HepG2 (cell line): ENCODE measurements at regions not wholly inside any gene's neighbourhood (a gene's known extent, or its start where the extent isn't known, plus 50 kb on each side); places are given as distances from the start of the nearest gene placed in this dataset.

ENCODE experiments used
- ATAC-seq: fragments of 200-7000 bp; cut with Tn5 transposase; 3 replicates; pipeline ENCODE4 v1.9.1; 2020; ENCODE audit warnings: mild to moderate bottlenecking, moderate library complexity
- BruUV-seq: library from RNA; stranded (reverse); fragments of 400-500 nt; replicated peaks from 2 replicates; lab custom pipeline; 2021; lab: Mats Ljungman, UMichigan
- CTCF ChIA-PET: fragments of 300-600 bp; formaldehyde crosslinking; extraction: SDS; loops from one replicate; lab custom pipeline; 2021; ENCODE audit warnings: low total read pairs, inconsistent platforms, low intra/inter-chr PET ratio; lab: Yijun Ruan, JAX
- POLR2A ChIA-PET: fragments of 350-600 bp; sonication (Branson Sonifier 250); formaldehyde crosslinking; loops from one replicate; lab custom pipeline; 2020; ENCODE audit warnings: antibody characterized with exemption, inconsistent platforms; lab: Yijun Ruan, JAX
- DNase-seq: peaks from one replicate; pipeline ENCODE4 v3.0.0-alpha.2; 2015; ENCODE audit warnings: low spot score
- FAIRE-seq: peaks from 3 replicates; lab custom pipeline; 2011; peaks lifted over from hg19 to GRCh38; lab: Jason Lieb, UNC
- H2AFZ ChIP-seq: one replicate; pipeline ENCODE4 v1.6.1; 2011; ENCODE audit warnings: low read length, inconsistent platforms
- H3K27ac ChIP-seq: fragments of 300-600 bp; 3 replicates; pipeline ENCODE4 v1.8.0; 2011; ENCODE audit warnings: mixed run types, mild to moderate bottlenecking, mixed read lengths, low read length, inconsistent platforms; ENCODE audit not compliant: insufficient read depth; ENCODE audit errors: extremely low read length
- H3K27me3 ChIP-seq, 2 experiments: fragments of 200-600 bp in 1 of 2; 2 replicates in 1 of 2; 3 replicates in 1 of 2; pipeline versions ENCODE4 v1.6.0 to v1.8.0; 2011; ENCODE audit warnings: low read length in 2 of 2, mild to moderate bottlenecking in 2 of 2, moderate library complexity in 2 of 2, inconsistent platforms in 1 of 2; ENCODE audit not compliant: insufficient read depth in 2 of 2, control insufficient read depth in 1 of 2
- H3K36me3 ChIP-seq, 2 experiments: fragments of 200-600 bp in 1 of 2; replicated peaks in 1 of 2; 2 replicates in 1 of 2; 3 replicates in 1 of 2; pipeline versions ENCODE4 v1.5.1 to v1.8.0; 2011; ENCODE audit warnings: low read length in 2 of 2, inconsistent platforms in 1 of 2; ENCODE audit not compliant: insufficient read depth in 2 of 2, control insufficient read depth in 1 of 2
- H3K4me1 ChIP-seq: 2 replicates; pipeline ENCODE4 v1.5.1; 2012; ENCODE audit warnings: low read length, inconsistent platforms; ENCODE audit not compliant: insufficient read depth
- H3K4me2 ChIP-seq: 2 replicates; pipeline ENCODE4 v1.6.0; 2011; ENCODE audit warnings: low read depth, low read length, inconsistent platforms
- H3K4me3 ChIP-seq, 3 experiments: fragments of 200-600 bp in 1 of 3; sonication (generic), shearing (Covaris generic) in 1 of 3; replicated peaks in 1 of 3; 2 replicates each; pipeline ENCODE4 v1.5.1; 2011 to 2016; ENCODE audit warnings: low read length in 3 of 3, inconsistent platforms in 2 of 3, low read depth in 2 of 3, mild to moderate bottlenecking in 2 of 3, control low read depth in 1 of 3, mixed read lengths in 1 of 3; ENCODE audit not compliant: insufficient read depth in 1 of 3
- H3K79me2 ChIP-seq: one replicate; pipeline ENCODE4 v1.6.1; 2011; ENCODE audit warnings: low read length, inconsistent platforms; ENCODE audit not compliant: insufficient read depth
- H3K9ac ChIP-seq: 2 replicates; pipeline ENCODE4 v1.6.0; 2011; ENCODE audit warnings: mild to moderate bottlenecking, low read depth, low read length, inconsistent platforms; ENCODE audit not compliant: insufficient read depth
- H3K9me3 ChIP-seq: 2 replicates; pipeline ENCODE4 v1.5.1; 2012; ENCODE audit warnings: mild to moderate bottlenecking, low read length
- H4K20me1 ChIP-seq: 2 replicates; pipeline ENCODE4 v1.6.0; 2011; ENCODE audit warnings: inconsistent platforms, mild to moderate bottlenecking, low read length, moderate library complexity; ENCODE audit not compliant: insufficient read depth
- GFI1 ChIP-seq: sonication (generic); formaldehyde crosslinking; IDR thresholded peaks from 2 replicates; pipeline ENCODE4 v1.5.0; 2020; ENCODE audit warnings: missing genetic modification reagents, mild to moderate bottlenecking, borderline replicate concordance
- ZBTB42 ChIP-seq: sonication (generic); formaldehyde crosslinking; IDR thresholded peaks from 2 replicates; pipeline ENCODE4 v1.5.0; 2020; ENCODE audit warnings: mild to moderate bottlenecking, missing genetic modification reagents
- ZFP82 ChIP-seq: sonication (generic); formaldehyde crosslinking; IDR thresholded peaks from 2 replicates; pipeline ENCODE4 v1.5.1; 2020; ENCODE audit warnings: mild to moderate bottlenecking, missing genetic modification reagents, borderline replicate concordance
- ZNF225 ChIP-seq: sonication (generic); formaldehyde crosslinking; IDR thresholded peaks from 2 replicates; pipeline ENCODE4 v1.4.0; 2020; ENCODE audit warnings: mild to moderate bottlenecking, missing genetic modification reagents
- ZNF550 ChIP-seq: sonication (generic); formaldehyde crosslinking; IDR thresholded peaks from 2 replicates; pipeline ENCODE4 v1.4.0; 2020; ENCODE audit warnings: mild to moderate bottlenecking, missing genetic modification reagents, borderline replicate concordance
- ZSCAN9 ChIP-seq: IDR thresholded peaks from 2 replicates; pipeline ENCODE4 v1.6.1; 2016; ENCODE audit warnings: borderline replicate concordance
- WGBS: methylation state at CpG from one replicate; pipeline ENCODE4 v1.1.6; 2017; ENCODE audit warnings: low lambda C conversion rate; 5-methylcytosine and 5-hydroxymethylcytosine counted together
- in situ Hi-C: cut with HindIII; loops from 2 replicates; pipeline ENCODE4 v1.10.0; 2017; ENCODE audit warnings: low pct_unique_long_range_greater_than_20kb; ENCODE audit not compliant: extremely low pct_ligation_motif_present
- intact Hi-C: fragments of 100-400 bp; cut with micrococcal nuclease; formaldehyde crosslinking; loops from one replicate; pipeline ENCODE4 v1.10.0; 2022; ENCODE audit not compliant: unreplicated experiment
- TF ChIP-seq, protein P1 (sequence below): sonication (generic); formaldehyde crosslinking; conservative IDR thresholded peaks from 2 replicates; pipeline ENCODE4 v1.4.0; 2020; ENCODE audit warnings: missing genetic modification reagents

DNA sequence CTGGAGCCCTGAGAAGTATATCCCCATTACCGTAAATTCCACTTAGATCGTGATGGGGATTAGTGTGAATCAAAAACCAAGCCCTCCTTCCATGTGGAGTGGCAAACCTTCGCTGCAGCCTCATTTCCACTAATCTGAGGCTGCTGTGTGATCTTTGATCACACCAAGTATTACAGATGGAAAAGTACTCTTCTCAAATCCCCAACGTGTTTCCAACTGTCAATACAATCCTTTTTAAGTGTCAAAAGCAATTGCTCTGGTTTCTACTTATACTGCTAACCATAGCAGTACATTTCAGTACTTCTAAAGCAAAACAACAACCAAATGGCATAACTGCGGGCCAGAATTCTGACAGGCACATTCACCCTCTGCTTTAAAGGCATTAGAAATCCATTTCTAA, 307.7 kb upstream of the ADAMTS16 start:
- H3K9me3 ChIP-seq = no peaks in the 10 kb centered on the region
- no peak for DNase-seq
- ChIA-PET CTCF (no interaction called here), POLR2A (no interaction called here)
- intact Hi-C loops = no loop called here
- H4K20me1 ChIP-seq = no peaks in the 10 kb centered on the region
- BruUV-seq = no TSS peak
- no peak for ATAC-seq
- H2AFZ ChIP-seq = no peak overlapping the region
- TF ChIP-seq GFI1 (CRISPR knock-in tag) (no peak), ZFP82 (CRISPR knock-in tag) (no peak), ZNF550 (no peak), ZBTB42 (CRISPR knock-in tag) (no peak)
- H3K27me3 ChIP-seq = no peaks in the 10 kb centered on the region
- WGBS = 15% methylated on average over 5 of the region's 5 CpGs
- no peak overlapping the region for H3K4me2 ChIP-seq
- no peak overlapping the region for H3K4me3 ChIP-seq
- no peaks in the 10 kb centered on the region for H3K4me1 ChIP-seq
- no peaks in the 10 kb centered on the region for H3K36me3 ChIP-seq
- in situ Hi-C loops = no loop called here
- H3K79me2 ChIP-seq = no peaks in the 10 kb centered on the region
- H3K27ac ChIP-seq = no peak overlapping the region
- no peak overlapping the region for H3K9ac ChIP-seq
- FAIRE-seq = no peak

- Histone ChIP-seq H3K4me2 (no peak overlapping the region), H3K9ac (no peak overlapping the region), H3K27ac (no peak overlapping the region), H3K79me2 (no peaks in the 10 kb centered on the region), H3K9me3 (no peaks in the 10 kb centered on the region), H3K36me3 (no peaks in the 10 kb centered on the region), H2AFZ (no peak overlapping the region), H3K27me3 (no peaks in the 10 kb centered on the region), H4K20me1 (no peaks in the 10 kb centered on the region), H3K4me3 (no peak overlapping the region), H3K4me1 (no peaks in the 10 kb centered on the region)
- FAIRE-seq = no peak
- no peak for ATAC-seq
- POLR2A ChIA-PET = no interaction called here
- intact Hi-C loops = no loop called here
- no peak for DNase-seq
- in situ Hi-C loops = no loop called here
- 2% methylated on average over 4 of the region's 4 CpGs for WGBS
- CTCF ChIA-PET = no interaction called here
- no peak for TF ChIP-seq ZSCAN9 (CRISPR knock-in tag)
- TF ChIP-seq ZNF225 (CRISPR knock-in tag) = no peak
- TF ChIP-seq, protein P1, sequence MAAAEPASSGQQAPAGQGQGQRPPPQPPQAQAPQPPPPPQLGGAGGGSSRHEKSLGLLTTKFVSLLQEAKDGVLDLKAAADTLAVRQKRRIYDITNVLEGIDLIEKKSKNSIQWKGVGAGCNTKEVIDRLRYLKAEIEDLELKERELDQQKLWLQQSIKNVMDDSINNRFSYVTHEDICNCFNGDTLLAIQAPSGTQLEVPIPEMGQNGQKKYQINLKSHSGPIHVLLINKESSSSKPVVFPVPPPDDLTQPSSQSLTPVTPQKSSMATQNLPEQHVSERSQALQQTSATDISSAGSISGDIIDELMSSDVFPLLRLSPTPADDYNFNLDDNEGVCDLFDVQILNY (CRISPR knock-in tag) = no peak
- BruUV-seq = no TSS peak
These were observed 306.9 kb upstream of the ADAMTS16 start for GRCh38 chr5:4833104-4833738.
